A172 (cell line): ENCODE measurements at regions not wholly inside any gene's neighbourhood (a gene's known extent, or its start where the extent isn't known, plus 50 kb on each side); places are given as distances from the start of the nearest gene placed in this dataset.
A peak's percentile ranks its signal among the peaks of the same experiment; 100 is the strongest.

Experiments used
- DNase-seq: peaks from one replicate; pipeline ENCODE4 v3.0.0-alpha.2; 2015; ENCODE audit warnings: low spot score

- no peak for DNase-seq
Measured at GRCh38 chr14:61893371-61893940, 131.2 kb downstream of the SNAPC1 start.

GRCh38 chr14:61894452-61895077 is 132.3 kb downstream of the SNAPC1 start:
- peak; percentile 28 for DNase-seq

- no peak for DNase-seq
Measured at GRCh38 chr14:61897300-61897699, 135.1 kb downstream of the SNAPC1 start.

- no peak for DNase-seq
Measured at GRCh38 chr14:61898568-61898967, 136.3 kb downstream of the SNAPC1 start.

- no peak for DNase-seq
Measured at GRCh38 chr14:61899497-61899896, 137.3 kb downstream of the SNAPC1 start.

GRCh38 chr14:61904946-61905345 is 142.7 kb downstream of the SNAPC1 start:
- no peak for DNase-seq

- DNase-seq, result no peak
Measured at GRCh38 chr14:61911574-61911973, 149.4 kb downstream of the SNAPC1 start.

GRCh38 chr14:61918998-61919397 is 156.8 kb downstream of the SNAPC1 start:
- no peak for DNase-seq

GRCh38 chr14:61923348-61923747 is 161.1 kb downstream of the SNAPC1 start:
- peak; percentile 10 for DNase-seq

GRCh38 chr14:61925043-61925442 is 162.8 kb downstream of the SNAPC1 start:
- peak; percentile 3 for DNase-seq

- no peak for DNase-seq
Measured at GRCh38 chr14:61925732-61926435, 163.7 kb downstream of the SNAPC1 start.

- DNase-seq, result peak; percentile 13
Measured at GRCh38 chr14:61927060-61927459, 164.8 kb downstream of the SNAPC1 start.

- DNase-seq, result peak; percentile 33
Measured at GRCh38 chr14:61927520-61927919, 165.3 kb downstream of the SNAPC1 start.

- DNase-seq, result no peak
Measured at GRCh38 chr14:61928300-61928699, 166.1 kb downstream of the SNAPC1 start.

- no peak for DNase-seq
Measured at GRCh38 chr14:61928701-61929100, 166.5 kb downstream of the SNAPC1 start.

- DNase-seq, result no peak
Measured at GRCh38 chr14:61929651-61930050, 167.4 kb downstream of the SNAPC1 start.

- no peak for DNase-seq
Measured at GRCh38 chr14:61930101-61930857, 168.1 kb downstream of the SNAPC1 start.

- DNase-seq, result no peak
Measured at GRCh38 chr14:61932974-61933373, 170.8 kb downstream of the SNAPC1 start.

- DNase-seq, result peak; percentile 55
Measured at GRCh38 chr14:61934385-61934784, 172.2 kb downstream of the SNAPC1 start.

GRCh38 chr14:61939776-61940175 is 177.6 kb downstream of the SNAPC1 start:
- no peak for DNase-seq

GRCh38 chr14:61940666-61941420 is 178.6 kb downstream of the SNAPC1 start:
- DNase-seq, result no peak
